Stimulated activated CD8-positive, alpha-beta memory T cell treated with anti-CD3 and anti-CD28 coated beads, Interleukin-4, amount 100 ng/mL, for 4 hours (primary cell): ENCODE measurements at regions not wholly inside any gene's neighbourhood (a gene's known extent, or its start where the extent isn't known, plus 50 kb on each side); places are given as distances from the start of the nearest gene placed in this dataset.

ENCODE experiments used
- DNase-seq, 2 donors: peaks; one replicate each; pipeline ENCODE4 v3.0.0-alpha.2; 2020; ENCODE audit warnings: low read depth in 2 of 2, low spot score in 1 of 2

DNA sequence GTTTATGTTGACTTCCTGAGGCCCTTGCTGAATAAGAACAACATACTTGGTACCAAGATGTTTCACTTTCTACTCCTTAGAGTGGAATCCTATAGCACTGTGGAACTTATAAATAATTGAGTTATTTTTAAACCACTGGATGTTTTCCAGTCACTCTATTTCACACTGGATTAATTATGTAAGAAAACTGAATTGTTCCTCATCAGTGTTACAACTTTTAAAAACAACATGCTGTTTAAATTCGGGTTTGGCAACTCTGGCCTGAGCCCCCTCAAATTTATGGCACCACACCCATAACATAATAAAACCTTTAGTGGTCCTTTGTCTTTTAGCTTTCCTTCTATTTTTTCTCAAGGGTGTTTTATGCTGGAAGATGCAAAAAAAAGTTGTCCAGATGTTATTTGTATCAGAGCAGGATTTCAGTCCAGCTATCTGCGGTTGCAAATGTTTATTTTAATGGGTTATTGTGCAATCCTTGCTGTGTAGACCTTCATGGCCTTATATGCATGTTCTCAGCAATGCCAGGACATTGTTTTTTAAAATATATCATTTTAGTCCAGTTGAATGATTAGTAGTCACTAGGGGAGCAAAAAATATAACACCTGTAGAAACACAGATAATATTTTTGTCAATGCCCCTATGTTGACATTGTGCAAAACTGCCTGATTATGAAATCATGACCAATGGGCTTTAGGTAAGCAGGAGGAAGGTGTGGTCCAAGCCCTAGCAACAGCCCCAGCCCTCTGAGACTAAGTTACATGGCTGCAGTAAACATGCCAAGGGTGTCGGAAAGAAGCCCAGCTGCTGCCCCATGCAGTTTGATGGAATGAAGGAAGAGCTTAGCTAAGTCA lies 638.0 kb upstream of the ZEB2 start:
- DNase-seq: no peak

DNA sequence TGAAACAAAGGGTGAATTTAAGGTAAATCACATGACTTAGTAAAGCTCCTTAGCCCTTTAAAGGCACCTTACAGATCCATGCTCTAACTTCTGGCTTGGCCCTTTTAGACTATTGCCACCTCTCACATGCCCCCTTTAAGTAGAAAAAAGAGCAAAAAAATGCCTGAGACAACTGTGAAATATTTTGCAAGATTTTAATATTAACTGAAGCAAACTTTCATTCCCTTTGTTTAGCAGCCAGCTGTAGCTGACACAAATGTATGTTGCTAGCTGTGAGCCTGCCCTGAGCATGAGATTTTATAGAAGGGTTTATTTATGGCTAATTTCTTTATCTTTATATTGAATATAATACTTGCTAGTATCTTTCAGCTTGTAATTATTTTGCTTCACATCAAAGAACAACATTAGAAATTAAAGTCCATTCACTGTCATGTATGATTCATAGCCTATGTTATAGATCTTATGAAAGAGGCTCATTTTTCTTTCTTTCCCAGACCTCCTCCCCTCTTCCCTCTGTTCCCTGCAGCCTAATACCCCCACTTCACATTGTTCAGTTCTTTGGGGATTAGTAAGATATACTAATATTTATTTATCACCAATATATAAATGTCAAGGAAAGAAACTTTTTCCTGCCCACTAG lies 637.2 kb upstream of the ZEB2 start:
- no peak for DNase-seq

DNA sequence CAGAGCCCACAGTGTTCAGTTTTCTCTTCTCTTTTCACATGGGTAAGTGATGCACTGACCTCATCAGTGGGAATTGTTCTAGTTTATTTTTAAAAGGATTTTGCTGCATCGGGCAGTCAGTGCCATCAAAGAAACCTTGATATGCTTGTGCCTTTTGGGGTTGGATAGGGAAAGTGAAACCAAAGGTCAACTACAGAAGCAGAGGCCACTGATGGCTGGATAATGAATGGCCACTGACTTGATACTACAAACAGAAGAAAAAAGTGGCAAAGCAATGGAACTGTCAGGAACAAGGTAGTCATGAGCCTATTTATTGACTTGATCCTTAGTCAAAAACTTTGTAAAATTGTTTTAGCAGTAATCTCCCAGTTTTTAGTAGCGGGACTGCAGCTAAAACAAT lies 636.3 kb upstream of the ZEB2 start:
- no peak for DNase-seq

DNA sequence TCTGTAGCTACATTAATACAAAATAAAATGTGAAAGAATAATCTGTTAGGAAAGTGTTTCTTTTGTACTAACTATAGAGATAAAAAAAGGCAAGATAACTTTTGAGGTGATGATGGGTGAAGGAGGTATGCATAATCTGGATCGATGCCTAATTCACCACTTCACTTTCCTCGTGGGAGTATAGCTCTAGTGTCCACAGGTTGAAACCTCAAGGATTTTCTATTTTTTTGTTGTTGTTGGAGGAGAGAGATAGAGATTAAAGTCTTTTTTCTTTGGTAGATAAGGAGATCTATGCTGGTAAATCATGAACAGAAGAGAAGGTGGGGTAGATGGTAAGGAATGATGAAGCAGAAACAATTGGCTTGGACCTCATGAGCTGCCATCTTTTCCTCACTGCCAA lies 635.3 kb upstream of the ZEB2 start:
- no peak for DNase-seq

DNA sequence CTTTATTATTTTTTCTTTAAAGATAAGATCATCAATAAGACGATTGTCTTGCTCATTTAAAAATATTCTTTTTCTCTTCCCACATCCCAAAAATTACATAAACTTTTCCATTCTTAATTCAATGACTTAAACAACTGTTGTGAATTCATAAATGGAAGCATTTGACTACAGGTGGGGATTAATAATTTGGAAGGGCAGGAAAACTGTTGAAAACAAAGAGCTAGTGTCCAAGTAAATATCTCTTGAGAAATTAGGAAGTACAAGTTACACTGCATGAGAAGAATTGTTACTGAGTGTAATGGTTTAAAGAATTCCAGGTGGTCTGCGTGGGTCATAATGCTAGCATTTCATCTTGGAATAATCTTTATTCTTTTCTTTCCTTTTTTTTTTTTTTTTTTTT lies 634.8 kb upstream of the ZEB2 start:
- no peak for DNase-seq

DNA sequence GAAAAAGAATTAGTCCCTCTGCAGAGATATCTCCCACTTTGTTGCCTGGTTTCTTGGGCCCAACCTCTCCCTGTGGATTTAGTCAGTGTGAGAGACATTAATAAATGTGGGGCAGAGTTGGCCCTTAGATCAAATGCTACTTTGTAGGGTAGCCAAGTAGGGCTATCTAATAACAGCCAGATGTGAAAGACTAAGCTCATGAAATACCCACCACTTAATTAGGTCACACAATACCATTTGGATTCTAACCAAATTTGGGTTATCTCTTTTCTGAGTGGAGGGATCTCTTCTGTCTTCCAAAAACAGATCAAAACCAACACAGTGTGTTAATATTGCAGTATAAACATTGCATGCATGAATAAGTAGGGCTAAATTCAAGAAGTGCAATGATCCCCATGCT lies 626.8 kb upstream of the ZEB2 start:
- no peak for DNase-seq

DNA sequence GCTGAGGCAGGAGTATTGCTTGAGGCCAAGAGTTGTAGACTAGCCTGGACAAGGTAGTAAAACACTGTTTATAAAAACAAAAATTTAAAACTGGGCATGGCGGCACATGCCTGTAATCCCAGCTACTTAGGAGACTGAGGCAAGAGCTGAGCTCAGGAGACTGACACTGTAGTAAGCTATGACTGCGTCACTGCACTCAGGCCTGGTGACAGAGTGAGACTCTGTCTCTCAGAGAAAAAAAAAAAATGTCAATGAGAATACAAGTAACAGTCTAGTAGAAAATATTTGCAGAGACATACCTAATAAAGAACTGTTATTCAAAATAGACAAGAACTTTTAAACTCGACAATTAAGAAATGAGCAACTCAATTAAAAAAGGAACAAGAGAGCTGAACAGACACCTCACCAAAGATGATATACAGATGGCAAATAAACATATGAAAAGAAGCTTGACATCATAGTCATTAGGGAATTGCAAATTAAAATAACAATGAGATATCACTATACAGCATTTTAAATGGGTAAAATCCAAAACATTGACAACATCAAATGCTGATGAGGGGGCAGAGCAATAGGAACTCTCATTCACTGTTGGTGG lies 624.3 kb upstream of the ZEB2 start:
- no peak for DNase-seq

DNA sequence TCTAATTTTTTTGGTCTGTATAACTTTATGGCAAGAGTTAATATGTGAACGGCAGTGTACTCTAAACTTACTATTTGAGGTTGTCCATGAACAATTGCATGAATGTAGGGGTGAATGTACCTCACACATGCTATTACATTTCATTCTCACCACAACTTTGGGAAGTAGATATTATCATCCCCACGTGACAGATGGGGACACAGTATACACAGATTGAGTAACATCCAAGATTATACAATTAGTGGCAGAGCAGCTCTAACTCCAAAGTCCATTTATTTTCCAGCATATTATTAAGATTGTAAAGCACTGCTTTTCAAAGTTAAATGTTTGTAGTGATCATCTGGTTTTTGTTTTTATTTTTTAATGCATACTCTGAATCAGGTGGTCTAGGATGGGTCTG lies 622.1 kb upstream of the ZEB2 start:
- no peak for DNase-seq

DNA sequence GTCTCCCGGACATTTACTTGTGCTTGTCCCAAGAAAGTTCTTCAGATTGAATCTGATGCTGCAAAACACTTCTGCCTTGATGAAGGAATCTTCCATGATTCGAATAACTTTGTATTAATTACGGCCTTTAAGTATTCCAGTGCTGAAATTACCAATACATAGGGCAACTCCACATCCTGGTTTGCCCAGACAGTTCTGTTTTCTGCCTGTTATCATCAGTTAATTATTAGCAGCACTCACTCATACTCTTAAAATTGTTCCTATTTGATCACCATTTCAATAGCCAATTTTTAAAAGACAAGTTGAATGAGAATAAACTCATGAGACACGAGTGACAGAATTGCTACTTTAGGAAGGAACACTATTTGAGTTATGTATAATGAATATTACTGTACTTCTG lies 620.7 kb upstream of the ZEB2 start:
- no peak for DNase-seq

DNA sequence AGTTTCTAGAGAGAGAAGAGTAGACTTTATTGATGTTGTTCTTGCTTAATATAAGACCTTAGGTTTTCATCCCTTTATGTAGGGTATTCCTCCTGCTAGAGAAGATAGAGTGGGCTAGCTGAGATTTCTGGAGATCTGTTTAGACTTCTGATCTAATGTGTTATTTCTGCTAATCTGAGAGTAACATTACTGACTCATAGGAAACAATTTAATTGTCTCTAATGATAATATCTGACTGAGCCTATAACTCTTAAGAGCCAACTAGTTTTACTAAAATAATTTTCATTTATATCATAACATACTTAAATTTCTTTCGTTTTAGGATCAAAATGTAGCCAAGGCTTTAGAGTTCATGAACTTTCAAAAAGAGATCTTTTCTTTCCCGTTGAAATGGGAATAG lies 618.7 kb upstream of the ZEB2 start:
- no peak for DNase-seq

DNA sequence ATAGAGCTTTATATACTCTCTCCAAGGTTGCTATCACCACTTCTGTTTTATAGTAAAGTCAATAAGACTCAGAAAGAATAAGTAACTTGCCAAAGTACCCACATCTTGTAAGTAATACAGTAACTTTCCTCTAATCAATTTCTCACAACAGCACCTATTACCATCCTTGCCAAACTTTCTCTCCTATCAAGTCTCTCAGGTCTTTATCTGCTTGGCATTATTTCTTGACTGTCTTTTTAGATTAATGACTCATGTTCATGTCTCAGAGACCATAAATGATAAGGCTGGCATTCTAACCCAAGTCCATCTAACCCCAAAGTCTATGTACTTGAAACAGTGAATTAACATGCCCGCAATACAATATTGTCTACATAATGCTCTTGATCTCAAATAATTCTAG lies 618.0 kb upstream of the ZEB2 start:
- DNase-seq: no peak

DNA sequence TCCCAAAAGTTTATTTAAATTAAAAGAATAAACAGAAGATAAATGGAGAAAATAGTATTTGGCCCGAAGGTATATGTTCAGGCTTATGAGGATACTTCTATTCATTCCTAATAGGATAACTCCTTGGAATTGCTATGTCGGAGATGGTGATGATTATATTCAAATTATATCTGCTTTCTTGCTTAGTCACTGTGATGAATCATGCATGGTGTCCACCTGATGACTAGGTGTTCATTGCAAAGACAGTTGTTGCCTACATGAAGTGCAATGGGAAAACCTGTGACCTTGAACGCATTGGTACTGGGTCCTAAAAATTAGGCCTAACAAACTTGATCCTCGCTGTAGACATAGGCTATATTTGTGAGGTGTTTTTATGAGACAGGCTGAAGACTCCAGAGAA lies 617.3 kb upstream of the ZEB2 start:
- no peak for DNase-seq

DNA sequence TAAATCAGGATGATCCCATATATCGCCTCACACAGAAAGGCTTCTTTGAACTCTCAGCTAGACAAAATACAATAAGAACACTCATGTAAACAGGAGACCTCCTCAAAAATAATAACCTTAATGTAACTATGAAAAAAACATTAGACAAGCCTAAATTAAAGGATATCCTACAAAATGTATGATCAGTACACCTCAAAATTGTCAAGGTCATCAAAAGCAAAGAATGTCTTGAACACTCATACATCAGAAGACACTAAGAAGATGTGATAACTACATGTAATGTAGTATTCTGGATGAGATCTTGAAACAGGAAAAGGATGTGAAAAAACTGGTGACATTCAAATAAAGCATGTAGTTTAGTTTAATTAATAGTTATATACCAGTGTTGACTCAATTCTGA lies 616.8 kb upstream of the ZEB2 start:
- DNase-seq: no peak

DNA sequence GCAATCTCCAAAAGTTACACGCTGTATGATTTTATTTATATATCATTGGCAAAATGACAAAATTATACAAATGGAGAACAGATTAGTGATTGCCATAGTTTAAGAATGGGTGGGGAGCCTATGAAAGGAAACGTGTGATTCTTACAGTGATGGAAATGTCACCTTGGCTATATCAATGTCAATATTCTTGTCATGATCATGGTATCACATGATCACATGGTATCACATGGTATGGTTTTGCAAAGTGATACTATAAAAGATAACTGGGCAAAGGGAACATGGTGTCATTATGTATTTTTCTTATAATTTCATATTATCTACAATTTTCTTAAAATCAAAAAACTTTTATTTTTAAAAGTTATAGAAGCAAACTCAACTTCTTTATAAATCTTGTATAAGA lies 606.2 kb upstream of the ZEB2 start:
- no peak for DNase-seq

DNA sequence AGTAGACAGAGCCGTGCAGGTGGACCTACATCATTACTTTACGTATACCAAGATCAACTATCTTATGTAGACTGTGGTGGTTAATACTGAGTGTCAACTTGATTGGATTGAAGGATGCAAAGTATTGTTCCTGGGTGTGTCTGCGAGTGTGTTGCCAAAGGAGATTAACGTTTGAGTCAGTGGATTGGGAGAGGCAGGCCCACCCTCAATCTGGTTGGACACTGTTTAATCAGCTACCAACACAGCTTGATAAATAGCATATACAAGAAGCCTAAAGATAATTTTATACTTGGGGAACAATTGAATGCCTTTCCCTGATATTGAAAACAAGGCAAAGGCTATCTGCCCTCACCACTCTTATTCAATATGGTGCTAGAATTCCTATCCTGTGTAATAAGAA lies 604.2 kb upstream of the ZEB2 start:
- no peak for DNase-seq

DNA sequence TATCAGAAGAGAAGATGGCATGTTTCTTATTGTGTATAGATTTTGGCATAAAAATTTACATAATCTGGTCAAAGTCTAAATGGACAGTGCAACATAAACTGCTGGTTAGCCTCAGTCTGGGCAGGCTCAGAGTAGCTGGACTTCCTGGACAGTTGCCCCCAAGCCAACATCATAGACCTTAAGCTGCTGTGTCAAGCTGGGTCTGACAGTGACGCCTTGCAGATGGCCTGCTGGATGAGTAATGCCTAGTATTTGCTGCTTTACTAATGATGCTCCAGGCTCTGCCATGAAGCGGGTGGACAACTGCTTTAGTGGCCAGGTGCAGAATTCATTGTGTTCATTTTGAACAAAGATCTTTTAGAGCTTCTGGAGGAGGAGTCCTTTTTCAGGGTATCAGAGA lies 603.7 kb upstream of the ZEB2 start:
- DNase-seq: no peak

DNA sequence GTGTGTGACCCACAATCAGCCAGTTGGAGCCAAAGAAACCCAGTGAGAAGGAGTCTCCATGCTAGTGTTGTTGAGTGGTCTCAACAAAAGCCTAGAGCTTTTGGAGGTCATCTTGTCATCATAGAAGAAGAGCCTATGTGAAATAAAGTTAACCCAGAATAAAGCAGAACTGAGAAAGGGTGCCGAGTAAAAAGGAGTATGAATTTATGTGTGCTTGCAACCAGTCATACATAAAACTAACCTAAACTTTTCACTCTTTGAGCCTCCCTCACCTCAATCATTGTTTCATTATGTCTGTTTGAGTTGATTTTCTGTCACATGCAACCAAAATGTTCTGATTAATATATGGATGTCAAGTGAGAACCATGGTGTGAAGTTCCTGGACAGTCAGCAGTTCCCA lies 599.3 kb upstream of the ZEB2 start:
- no peak for DNase-seq

DNA sequence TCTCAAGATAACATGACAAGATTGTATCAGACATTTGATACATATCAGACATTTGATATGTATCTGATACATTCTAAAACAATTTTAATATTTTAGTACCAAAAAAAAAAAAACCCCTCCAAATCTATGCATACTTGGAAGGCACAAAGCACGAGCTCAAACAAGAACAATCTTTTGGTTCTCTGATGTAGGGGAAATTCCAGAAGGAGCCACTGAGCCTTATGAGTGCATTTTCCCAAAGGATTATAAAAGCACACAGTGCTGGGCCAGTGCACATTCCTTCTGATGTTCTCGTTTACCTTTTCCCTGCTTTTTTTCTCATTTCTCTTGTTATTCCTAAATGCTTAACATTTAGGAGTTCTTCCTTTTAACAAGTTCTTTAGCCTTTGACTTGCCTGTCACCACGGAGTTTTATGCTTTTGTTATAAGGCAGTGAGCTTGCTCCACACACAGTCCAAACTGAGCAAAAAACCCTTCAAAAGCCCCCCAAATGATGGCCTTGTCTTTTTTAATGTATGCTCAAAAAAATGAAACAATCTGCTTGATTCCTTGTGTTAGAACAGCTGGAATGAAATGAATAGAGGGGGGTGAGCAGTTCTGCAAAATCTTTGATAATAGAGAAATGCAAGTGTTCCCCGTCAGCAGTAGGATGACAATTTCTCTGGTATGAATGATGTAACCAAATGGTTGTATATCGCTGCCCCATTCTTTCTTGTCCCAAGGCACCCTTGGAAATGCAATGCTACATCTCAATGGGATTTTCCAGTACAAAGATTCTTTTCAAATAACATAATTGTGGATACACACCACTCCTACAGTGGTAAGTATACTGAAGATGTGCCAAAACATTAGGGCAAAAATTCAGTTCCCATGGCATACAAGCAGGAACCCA lies 597.2 kb upstream of the ZEB2 start:
- no peak for DNase-seq

DNA sequence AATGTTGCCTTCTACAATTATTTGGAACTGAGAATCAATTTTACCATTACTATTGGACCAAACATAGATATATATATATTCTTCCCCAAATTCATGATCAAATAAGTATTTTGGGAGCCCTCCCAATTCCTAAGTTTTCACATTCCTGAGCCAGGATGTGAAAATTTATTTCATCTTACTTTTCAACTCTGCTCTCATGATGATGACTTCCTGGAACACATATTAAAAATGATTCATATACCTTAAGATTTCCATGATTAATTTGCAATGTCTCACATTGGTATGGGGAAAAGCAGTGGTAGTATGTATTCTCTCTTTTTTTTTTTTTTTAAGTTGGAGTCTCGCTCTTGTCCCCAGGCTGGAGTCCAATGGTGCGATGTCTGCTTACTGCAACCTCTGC lies 596.1 kb upstream of the ZEB2 start:
- DNase-seq: no peak

DNA sequence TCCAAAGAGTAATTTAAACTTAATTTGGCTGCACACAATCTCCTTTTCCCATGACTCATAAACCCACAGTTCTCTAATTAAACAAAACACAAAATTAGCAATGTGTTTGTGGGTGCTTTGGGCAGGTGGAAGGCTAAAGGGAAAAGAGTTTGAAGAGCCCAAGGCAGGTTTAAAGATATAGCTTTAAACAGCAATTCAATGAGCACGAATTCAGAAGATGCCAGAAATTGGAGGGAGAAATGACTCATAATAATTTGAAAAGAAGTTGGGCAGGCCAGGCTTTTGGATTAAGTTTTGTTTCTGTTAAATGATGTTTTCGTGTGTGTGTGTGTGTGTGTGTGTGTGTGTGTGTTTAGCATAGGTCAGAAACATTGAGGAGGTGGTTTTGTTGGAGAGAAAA lies 594.8 kb upstream of the ZEB2 start:
- no peak for DNase-seq

DNA sequence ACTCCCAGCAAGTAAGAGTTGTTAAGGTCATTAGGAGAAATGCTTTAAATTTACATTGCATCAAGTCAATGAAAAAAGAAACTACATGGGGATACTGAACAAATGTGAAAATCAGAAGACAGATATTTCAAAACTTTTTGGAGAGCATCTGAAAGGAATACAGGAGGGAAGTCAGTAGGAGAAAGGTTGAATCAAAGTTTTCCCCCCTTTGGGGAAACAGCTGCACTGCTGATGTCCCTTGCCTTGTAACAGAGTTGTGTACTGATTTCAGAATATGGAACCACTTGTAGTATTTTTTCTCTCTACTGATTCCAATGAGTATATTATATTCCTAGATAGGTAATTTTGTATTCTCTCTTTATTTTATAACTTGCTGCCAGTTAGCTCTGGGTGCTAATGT lies 592.5 kb upstream of the ZEB2 start:
- no peak for DNase-seq
